Thymus (tissue), 11 donors: ENCODE measurements at regions not wholly inside any gene's neighbourhood (a gene's known extent, or its start where the extent isn't known, plus 50 kb on each side); places are given as distances from the start of the nearest gene placed in this dataset.
"Not testable (repeated sequence)": the region's sequence is repeated elsewhere in the genome, so short reads cannot be mapped to it uniquely, and the experiment has no call there.

Experiments
- DNase-seq, 9 donors: peaks; one replicate each; pipeline ENCODE4 v3.0.0-alpha.2; 2013; ENCODE audit warnings: low spot score in 9 of 9, low read depth in 6 of 9, missing footprints in 1 of 9
- H3K27ac ChIP-seq, 2 donors: one replicate each; pipeline ENCODE4 v1.5.1; 2013; ENCODE audit warnings: control low read depth in 1 of 2, low read depth in 1 of 2, low read length in 1 of 2, mild to moderate bottlenecking in 1 of 2, moderate library complexity in 1 of 2
- H3K27me3 ChIP-seq, 2 donors: one replicate each; pipeline ENCODE4 v1.5.1; 2013; ENCODE audit warnings: low read length in 1 of 2; ENCODE audit not compliant: control insufficient read depth in 2 of 2, insufficient read depth in 1 of 2
- H3K36me3 ChIP-seq, 2 donors: one replicate each; pipeline ENCODE4 v1.5.1; 2013; ENCODE audit warnings: low read length in 1 of 2, mild to moderate bottlenecking in 1 of 2, moderate library complexity in 1 of 2; ENCODE audit not compliant: control insufficient read depth in 2 of 2, insufficient read depth in 2 of 2
- H3K4me1 ChIP-seq, 2 donors: one replicate each; pipeline ENCODE4 v1.5.1; 2013; ENCODE audit warnings: low read length in 2 of 2; ENCODE audit not compliant: control insufficient read depth in 2 of 2, insufficient read depth in 2 of 2
- H3K4me3 ChIP-seq, 2 donors: one replicate each; pipeline ENCODE4 v1.5.1; 2013; ENCODE audit warnings: low read length in 2 of 2, control low read depth in 1 of 2, mild to moderate bottlenecking in 1 of 2
- H3K9me3 ChIP-seq, 2 donors: one replicate each; pipeline ENCODE4 v1.5.1; 2013; ENCODE audit warnings: low read length in 1 of 2, mild to moderate bottlenecking in 1 of 2; ENCODE audit not compliant: control insufficient read depth in 2 of 2, insufficient read depth in 1 of 2
- WGBS: extraction: QIAGEN DNeasy Blood & Tissue Kit; methylation state at CpG from one replicate; pipeline ENCODE4 v1.1.7; 2013; 5-methylcytosine and 5-hydroxymethylcytosine counted together
- donor health status: healthy.

DNA sequence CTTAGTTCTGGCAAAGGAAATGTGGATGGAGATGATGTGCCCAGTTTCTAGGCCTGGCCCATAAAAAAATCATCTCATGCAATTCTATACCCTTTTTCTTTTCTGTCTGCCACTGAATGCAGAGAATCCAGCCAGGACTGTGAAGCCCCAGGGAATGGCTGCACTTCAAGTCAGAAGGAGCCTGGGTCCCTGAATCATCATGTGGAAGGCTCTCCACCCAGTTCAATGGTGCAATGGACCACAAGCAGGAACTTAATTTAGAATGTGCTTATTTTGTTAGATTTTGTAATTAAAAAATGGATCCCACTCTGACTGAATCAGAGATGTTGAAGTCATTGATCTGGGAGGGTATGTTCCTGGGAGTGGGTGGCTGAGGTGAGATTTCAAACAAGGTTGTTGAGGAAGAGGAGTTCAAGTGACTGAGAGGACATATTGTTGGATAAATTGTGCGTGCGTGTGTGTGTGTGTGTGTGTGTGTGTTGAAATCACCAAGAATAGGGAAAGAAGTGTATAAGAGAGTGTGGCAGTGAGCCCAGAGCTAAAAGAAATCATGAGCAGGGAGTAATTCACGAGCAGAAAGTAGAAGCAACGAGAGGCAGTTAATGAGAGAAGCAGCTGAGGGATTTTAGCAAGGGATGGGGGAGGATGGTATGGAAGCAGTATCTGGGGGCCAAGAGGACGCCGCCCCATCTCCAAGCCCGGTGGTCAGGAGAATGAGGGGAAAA lies 125.4 kb downstream of the TMX1 start:
- Histone ChIP-seq H3K4me1 (no peaks in the 10 kb centered on the region), H3K36me3 (no peaks in the 10 kb centered on the region), H3K4me3 (no peak overlapping the region), H3K9me3 (no peaks in the 10 kb centered on the region), H3K27me3 (no peaks in the 10 kb centered on the region), H3K27ac (no peak overlapping the region)
- no peak for DNase-seq
- WGBS, result 70% methylated on average over 7 of the region's 7 CpGs

DNA sequence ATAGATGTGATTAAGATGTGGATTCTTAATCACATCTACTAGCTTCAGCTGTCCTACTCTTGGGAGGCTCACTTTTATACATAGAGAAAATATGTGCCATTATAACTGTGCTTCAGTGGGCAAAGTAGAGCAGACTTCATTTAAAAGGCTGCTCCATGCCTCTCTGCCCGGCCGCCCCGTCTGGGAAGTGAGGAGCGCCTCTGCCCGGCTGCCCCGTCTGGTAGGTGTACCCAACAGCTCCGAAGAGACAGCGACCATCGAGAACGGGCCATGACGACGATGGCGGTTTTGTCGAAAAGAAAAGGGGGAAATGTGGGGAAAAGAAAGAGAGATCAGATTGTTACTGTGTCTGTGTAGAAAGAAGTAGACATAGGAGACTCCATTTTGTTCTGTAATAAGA lies 126.4 kb downstream of the TMX1 start:
- H3K36me3 ChIP-seq, H3K4me1 ChIP-seq, H3K4me3 ChIP-seq, H3K9me3 ChIP-seq, H3K27ac ChIP-seq, H3K27me3 ChIP-seq, DNase-seq: not testable (repeated sequence)
- 97% methylated on average over 14 of the region's 14 CpGs for WGBS

DNA sequence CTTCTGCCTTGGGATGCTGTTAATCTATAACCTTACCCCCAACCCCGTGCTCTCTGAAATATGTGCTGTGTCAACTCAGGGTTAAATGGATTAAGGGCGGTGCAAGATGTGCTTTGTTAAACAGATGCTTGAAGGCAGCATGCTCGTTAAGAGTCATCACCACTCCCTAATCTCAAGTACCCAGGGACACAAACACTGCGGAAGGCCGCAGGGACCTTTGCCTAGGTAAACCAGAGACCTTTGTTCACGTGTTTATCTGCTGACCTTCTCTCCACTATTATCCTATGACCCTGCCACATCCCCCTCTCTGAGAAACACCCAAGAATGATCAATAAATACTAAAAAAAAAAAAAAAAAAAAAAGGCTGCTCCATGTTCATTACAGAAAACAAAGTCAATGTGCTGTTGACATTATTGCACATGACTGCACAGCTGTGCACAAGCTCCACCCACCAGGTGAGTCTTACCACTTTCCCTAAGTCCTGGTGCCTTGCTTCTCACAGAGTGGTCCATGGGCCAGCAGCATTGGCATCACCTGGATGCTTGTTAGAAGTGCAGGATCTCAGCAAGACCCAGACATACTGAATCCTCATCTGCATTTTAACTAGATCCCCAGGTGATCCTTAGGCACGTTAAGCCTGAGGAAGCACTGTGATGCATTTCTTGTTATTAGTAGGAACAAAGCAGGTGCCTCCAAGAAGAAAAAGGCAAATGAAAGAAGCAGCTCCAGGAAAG lies 127.0 kb downstream of the TMX1 start:
- H3K4me1 ChIP-seq, H3K9me3 ChIP-seq, H3K27me3 ChIP-seq, H3K4me3 ChIP-seq, H3K36me3 ChIP-seq, DNase-seq, H3K27ac ChIP-seq: not testable (repeated sequence)
- WGBS, result 72% methylated on average over 7 of the region's 7 CpGs

DNA sequence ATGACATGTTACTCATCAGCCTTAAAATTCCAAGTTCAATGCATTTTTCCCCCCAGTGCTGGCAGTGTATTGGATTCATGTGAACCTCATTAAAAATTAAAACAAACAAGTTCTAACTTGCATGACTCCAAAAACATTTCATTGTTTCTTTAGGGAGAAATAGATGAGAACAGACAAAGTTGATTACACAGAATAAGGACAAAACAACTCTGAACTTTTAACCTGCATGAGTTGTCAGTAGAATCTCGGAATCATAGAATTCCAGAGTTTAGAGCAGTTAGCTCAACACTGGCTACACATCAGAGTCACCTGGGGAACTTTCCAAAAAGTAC lies 127.5 kb downstream of the TMX1 start:
- Histone ChIP-seq H3K4me1 (no peaks in the 10 kb centered on the region), H3K9me3 (no peaks in the 10 kb centered on the region), H3K4me3 (no peak overlapping the region), H3K27me3 (no peaks in the 10 kb centered on the region), H3K27ac (no peak overlapping the region), H3K36me3 (no peaks in the 10 kb centered on the region)
- WGBS, result 82% methylated on average over 1 of the region's 1 CpG
- DNase-seq, result no peak

DNA sequence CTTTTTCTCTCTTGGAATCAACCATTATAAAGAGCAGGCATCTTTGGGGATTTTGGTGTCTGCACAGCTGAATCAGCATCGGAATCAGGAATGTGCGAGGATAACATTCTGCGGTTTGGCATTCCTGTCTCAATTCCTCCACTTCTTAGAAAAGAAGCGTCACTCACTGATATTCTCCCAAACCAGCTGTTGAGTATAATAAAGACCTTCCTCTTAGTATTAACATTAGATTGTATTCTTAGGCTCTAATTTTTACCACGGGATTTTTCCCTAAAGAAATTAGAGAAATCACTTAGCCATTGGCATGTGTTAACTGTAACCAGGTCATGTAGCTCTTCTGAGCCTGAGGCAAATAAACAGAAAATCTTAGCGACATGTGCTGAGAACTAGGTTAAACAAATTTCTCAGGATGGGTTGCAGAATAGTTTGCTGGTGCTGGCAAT lies 128.7 kb downstream of the TMX1 start:
- H3K9me3 ChIP-seq, result no peaks in the 10 kb centered on the region
- no peaks in the 10 kb centered on the region for H3K36me3 ChIP-seq
- 90% methylated on average over 6 of the region's 6 CpGs for WGBS
- H3K4me1 ChIP-seq, result no peaks in the 10 kb centered on the region
- no peaks in the 10 kb centered on the region for H3K27me3 ChIP-seq
- no peak overlapping the region for H3K27ac ChIP-seq
- DNase-seq, result no peak
- no peak overlapping the region for H3K4me3 ChIP-seq

DNA sequence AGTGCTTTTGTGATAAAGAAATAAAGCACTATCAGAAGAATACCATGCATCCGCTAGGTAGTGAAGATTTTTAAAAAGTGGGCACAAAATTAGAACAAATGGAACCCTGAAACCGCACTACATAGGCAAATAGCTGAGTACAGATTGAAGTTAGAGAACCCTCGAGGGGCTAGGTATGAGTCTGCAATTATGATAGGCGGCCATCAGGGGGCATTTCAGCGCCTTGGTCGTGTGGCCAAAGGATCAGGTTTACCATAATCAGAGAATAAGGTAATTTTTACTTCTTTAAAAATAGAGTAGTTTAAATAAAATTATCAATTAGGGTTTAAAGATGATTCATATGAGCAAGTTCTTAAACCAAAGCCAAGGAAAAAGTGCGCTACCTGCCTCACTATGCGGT lies 129.8 kb downstream of the TMX1 start:
- Histone ChIP-seq H3K36me3 (no peaks in the 10 kb centered on the region), H3K9me3 (no peaks in the 10 kb centered on the region), H3K27ac (no peak overlapping the region), H3K27me3 (no peaks in the 10 kb centered on the region), H3K4me1 (no peaks in the 10 kb centered on the region), H3K4me3 (no peak overlapping the region)
- peak in 1 of 9 donors; percentile 7 for DNase-seq
- 60% methylated on average over 8 of the region's 8 CpGs for WGBS

DNA sequence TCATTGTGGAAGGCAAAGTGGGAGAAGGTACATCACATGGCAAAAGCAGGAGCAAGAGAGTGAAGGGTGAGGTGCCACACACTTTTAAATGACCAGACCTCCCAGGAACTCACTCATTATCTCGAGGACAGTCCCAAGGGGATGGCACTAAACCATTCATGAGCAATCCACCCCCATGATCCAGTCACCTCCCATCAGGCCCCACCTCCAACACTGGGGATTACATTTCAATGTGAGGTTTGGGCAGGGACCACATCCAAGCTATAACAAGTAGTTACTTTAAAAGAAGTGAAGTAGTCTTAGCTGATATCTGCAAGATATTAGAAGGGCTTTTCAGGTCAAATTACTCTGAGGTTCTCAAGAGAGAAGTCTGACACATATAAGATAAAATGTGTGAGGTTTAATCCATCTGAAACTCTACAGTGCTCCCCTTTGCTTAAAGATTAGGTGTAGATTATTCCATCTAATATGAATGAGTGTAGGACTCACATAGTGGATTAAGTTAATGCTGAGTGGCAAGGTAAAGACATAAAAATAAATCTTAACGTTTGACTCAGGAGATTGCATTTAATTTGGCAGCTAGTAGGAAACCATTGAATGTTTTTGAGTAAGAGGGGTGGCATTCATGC lies 130.8 kb downstream of the TMX1 start:
- no peak overlapping the region for H3K4me3 ChIP-seq
- no peak overlapping the region for H3K27ac ChIP-seq
- DNase-seq, result no peak
- 63% methylated on average over 2 of the region's 2 CpGs for WGBS
- H3K27me3 ChIP-seq, result no peaks in the 10 kb centered on the region
- H3K36me3 ChIP-seq, result no peaks in the 10 kb centered on the region
- no peaks in the 10 kb centered on the region for H3K9me3 ChIP-seq
- no peaks in the 10 kb centered on the region for H3K4me1 ChIP-seq

DNA sequence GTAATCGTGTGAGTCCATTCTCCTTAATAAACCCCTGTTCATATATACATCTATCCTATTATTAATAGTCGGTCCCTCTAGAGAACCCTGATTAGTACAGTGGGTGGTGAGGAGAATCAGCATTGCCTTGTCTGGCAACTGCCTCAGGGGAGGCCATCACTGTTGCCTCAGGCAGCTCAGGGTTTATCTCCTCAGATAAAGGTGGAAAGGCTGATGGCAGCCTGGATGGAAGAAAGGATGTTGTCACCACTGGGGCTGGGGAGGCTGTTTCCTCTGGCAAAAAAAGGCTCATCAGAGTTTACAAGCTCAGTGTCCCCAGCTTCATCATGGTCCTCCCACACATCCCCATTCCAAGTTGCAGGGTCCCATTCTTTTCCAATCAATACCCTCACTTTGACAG lies 137.1 kb downstream of the TMX1 start:
- not testable (repeated sequence) for H3K27ac ChIP-seq, H3K36me3 ChIP-seq, DNase-seq, H3K4me3 ChIP-seq, H3K4me1 ChIP-seq, H3K9me3 ChIP-seq, H3K27me3 ChIP-seq
- 97% methylated on average over 2 of the region's 2 CpGs for WGBS

DNA sequence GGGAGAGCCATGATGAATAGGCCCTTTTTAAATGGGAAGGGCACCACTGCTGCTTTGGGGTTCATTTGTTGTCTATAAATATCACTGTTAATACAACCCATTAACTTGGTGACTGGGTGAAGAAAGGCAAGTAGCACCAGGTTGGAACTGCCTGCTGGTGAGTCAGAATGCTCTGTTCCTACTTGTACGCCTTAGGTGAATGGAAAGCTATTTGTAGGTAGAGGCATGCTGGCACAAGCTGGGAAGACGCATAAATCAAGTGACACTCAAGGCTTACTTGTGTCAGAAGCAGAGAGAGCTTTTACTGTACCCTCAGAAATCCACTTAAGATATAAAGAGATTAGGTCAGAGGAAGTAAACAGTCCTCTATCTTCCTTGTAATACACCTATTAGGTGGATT lies 142.5 kb downstream of the TMX1 start:
- H3K9me3 ChIP-seq, result no peaks in the 10 kb centered on the region
- no peak overlapping the region for H3K4me3 ChIP-seq
- no peak for DNase-seq
- WGBS, result 86% methylated on average over 2 of the region's 2 CpGs
- no peaks in the 10 kb centered on the region for H3K27me3 ChIP-seq
- peak overlapping the region in 1 of 2 donors; percentile 4 for H3K27ac ChIP-seq
- no peaks in the 10 kb centered on the region for H3K4me1 ChIP-seq
- no peaks in the 10 kb centered on the region for H3K36me3 ChIP-seq
